Prostate gland (tissue), 2 donors: ENCODE measurements at regions not wholly inside any gene's neighbourhood (a gene's known extent, or its start where the extent isn't known, plus 50 kb on each side); places are given as distances from the start of the nearest gene placed in this dataset.

Source experiments
- CTCF ChIP-seq, 4 experiments: fragments of 200-600 bp in 2 of 4; fragments of 450-650 bp in 2 of 4; sonication (generic) in 2 of 4; IDR thresholded peaks; 1 replicate in 3 of 4; 2 replicates in 1 of 4; pipeline ENCODE4 v1.5.1; 2016 to 2019; ENCODE audit warnings: antibody characterized with exemption in 4 of 4, mild to moderate bottlenecking in 2 of 4, moderate library complexity in 2 of 4
- POLR2A ChIP-seq: fragments of 450-650 bp; IDR thresholded peaks from one replicate; pipeline ENCODE4 v1.6.1; 2016; ENCODE audit warnings: antibody characterized with exemption, mild to moderate bottlenecking

DNA sequence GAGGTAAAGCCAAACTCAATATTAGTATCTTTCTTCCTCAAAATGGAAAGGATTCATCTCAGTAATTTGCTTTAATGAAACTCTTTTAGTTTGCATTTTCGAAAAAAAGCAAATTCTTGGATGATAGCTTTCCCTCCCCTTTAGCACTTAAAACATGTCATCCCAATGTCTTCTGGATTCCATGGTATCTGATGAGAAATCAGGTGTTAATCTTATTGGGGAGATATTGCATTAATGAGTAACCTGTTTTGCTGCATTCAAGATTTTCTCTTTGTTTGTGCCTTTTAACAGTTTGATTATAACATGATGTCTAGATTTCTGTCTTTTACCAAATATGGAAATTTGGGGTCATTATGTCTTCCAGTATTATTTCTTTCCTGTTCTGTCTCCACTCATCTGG lies 405.1 kb upstream of the FOXG1 start:
- TF ChIP-seq POLR2A (no peak), CTCF (IDR thresholded peaks at IDR 0.05) (no peak)
